ENCODE measurements at regions not wholly inside any gene's neighbourhood (a gene's known extent, or its start where the extent isn't known, plus 50 kb on each side); places are given as distances from the start of the nearest gene placed in this dataset.

DNA sequence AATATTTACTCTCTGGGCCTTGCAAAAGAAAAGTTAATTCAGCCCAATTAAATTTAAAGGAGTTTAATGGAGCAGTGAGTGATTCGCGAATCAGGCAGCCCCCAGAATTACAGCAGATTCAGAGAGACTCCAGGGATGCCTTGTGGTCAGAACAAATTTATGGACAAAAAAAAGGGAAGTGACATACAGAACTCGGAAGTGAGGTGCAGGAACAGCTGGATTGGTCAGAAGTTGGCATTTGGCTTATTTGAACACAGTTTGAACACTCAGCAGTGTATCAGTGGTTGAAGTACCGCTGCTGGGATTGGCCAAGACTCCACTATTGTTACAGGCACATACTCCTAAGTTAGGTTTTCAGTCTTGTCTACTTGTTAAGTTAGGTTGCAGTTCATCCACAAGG is 145.0 kb upstream of the GAP43 start:
- DNase-seq = peak; percentile 9

DNA sequence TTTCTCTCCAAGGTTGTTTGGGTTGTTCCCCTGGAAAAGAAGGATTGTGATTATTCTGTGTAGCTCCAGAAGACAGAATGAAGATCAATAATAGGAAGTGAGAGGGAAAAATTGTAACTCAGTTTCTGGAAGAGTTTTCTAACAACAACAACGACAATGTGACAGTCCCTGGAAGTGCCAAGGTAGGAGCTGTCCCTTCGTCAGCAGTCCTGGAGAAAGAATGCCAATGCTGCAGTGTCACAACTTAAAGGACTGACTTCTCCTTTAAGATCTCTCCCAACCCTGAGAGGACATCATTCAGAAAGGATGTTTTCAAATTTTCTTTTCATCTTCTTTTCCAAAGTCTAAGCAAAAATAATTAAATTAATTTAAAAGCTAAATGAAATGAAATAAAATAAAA is 136.4 kb upstream of the GAP43 start:
- no peak for DNase-seq

DNA sequence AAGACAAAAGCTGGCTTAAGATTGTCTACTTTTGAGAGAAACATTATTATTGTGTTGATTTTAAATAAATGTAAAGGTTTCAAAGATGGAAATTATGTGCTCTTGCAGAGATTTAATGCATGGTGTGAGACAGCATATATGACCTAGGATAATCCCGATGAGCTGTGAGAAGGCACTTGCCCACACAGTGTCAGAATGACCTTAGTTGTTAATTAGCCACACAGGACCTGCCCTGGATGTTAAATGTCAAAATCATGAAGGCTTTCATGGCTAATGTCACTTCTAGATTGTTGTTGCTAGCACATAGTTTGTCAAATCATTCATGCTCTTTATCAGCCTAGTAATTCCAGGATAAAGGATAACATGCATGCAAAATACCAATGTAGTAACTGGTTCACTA is 135.3 kb upstream of the GAP43 start:
- no peak for DNase-seq

DNA sequence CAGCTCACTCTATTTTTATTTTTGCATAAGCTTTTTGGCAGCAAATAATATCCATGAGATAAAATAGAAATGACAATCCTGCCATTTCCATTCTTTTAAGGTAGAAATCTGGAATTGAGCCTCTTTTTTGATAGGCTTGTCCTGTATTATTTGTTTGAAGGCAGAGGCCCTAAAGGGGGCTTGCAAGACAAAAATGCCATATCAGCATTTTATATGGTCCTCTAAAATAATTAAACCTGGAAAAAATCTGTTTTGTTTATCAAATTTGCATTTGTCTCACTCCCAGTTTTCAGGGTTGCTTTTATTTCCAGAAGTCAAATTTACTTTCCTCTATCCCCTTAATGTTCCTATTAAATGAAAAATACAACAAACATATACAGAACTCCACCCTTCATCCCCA is 134.9 kb upstream of the GAP43 start:
- DNase-seq = no peak

DNA sequence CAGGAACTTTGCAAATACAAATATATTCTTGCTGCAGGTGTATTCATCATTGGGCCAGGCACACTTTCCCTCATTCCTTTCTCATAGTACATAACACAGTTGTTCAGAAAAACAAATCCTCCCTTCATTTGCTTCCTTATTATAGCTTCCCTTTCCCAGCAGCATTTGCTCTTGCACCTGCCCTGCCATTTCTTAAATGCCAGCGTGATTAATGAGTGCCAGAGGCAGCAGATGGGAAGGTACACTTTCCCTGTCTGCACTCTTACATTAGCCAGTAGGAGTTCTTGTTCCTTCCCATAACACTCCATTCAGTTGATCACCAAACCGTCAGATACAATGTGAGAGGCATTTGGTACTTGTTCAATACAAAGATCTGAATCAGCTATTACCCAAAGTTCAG is 128.5 kb upstream of the GAP43 start:
- DNase-seq = no peak

DNA sequence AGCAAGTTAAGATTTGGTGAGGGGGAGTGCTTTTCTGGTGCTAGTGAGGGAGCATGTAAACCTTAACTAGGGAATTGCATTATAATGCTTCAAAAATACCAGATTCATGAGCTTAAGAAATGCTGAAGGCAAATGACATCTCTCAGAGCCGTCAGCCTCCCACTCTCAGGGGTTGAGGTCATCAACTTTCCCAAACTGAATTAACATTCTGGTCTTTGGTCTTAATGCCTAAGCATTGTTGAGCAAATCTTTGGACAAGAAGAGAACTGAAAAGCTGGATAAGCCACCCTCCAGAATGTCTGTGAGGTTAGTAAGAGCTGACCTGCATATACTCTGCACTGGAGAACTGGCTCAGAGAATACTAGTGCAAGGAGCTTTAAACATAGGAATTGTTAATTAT is 124.9 kb upstream of the GAP43 start:
- no peak for DNase-seq

DNA sequence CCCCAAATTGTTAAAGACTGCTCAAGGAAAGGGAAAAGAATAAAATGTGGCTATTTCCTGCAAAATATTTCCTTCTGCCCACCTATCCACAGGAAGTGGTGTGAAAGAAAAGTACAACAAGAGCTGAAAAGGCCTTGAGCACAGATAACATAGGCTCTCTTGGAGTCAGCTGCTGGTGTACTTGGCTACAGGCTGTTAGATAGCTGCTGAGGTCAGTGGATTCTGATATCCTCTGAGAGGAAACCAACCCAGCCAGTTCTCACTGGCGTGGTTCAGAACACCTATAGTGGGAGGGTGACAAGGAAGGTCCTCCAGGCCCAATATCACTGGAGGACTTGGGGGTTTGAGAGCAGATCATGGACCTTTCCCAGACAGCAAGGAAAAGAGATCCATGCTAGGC is 124.4 kb upstream of the GAP43 start:
- no peak for DNase-seq

DNA sequence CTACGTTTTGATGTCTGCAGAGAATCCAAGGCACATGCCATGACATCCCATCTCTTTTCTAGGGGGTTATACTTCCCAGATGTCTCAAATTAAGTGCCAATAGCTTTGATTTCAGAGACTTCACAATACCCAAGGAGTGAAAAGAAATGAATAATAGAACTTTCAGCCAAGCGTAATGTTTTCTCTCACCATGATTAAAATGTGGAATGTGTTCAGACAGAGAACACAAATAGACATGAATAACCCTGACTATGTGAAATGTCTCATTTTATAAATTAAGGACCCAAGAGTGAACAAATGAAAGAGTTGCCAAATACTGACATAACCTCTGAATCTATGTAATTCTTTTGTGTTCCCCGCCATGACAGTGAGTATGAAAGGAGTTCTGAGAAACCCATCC is 123.6 kb upstream of the GAP43 start:
- DNase-seq = no peak

DNA sequence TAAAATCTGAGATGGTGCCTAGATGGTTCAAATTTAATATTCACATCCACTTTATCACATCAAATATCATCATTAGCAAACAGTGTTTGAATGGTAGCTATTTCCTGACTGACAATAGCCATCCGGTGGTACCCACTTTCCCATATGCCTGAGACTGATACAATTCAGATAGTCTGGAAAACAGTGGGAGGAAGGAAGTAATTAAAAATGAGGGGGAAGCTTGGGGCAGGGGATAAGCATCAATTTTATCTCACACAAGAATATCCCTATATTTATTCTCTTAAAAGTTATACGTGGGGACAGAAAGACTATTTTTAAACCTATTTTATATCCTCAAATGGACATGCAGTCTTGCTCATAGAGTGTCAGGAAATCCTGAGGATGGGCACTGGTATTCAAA is 122.5 kb upstream of the GAP43 start:
- no peak for DNase-seq

DNA sequence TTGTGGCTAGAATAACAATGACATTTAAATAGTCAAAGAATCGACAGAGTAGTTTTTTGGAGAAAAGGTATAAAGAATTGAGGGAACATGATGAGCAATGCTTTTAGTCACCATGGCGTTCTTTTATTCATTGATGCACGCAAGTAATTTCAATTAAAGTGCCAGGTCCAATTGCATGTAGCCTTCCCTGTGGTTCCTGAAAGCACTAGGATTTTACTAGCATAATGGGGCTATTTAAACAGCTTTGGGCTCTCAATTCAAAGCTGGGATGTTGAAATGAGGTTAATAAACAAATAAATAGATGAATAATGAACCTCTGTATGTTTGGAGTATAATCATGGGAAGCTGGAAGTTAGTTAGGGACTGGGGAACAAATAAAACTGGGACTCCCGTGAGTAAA is 121.2 kb upstream of the GAP43 start:
- DNase-seq = no peak

DNA sequence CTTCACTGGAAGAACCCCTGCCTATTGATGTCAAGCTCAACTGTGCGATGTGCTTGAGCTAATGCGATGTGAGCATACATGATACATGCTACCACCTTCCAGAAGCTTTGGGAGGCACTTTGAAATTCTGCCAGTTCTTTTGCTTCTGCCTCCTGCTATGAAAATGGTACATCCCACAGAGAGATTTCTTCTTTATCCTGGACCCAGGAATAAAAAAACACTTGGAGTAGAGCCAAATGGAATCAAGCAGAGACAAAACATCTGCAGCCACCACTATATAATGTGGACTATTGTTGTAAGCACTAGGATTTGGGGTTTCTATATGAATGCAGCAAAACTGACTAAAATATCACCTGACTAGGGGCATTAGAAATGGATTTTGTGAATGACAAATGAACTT is 119.9 kb upstream of the GAP43 start:
- DNase-seq = no peak

DNA sequence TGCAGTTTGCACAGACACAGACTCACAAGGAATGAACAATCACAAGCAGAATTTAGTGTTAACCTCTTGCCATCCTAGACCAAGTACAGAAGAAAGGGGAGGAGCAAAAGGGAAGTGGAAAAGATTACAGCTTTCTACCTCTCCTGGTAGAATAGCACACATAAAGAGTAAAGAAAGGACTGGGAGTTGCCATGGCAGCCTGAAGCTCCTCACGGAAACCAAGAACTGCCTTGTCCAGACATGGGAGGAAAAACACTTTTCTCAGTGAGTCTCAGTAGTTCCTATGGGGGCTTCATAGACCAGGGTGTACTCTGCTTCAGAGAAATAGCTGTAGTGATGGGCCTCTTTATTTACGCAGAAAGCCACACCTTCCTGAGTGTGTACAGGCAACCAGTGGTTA is 114.7 kb upstream of the GAP43 start:
- DNase-seq = no peak

DNA sequence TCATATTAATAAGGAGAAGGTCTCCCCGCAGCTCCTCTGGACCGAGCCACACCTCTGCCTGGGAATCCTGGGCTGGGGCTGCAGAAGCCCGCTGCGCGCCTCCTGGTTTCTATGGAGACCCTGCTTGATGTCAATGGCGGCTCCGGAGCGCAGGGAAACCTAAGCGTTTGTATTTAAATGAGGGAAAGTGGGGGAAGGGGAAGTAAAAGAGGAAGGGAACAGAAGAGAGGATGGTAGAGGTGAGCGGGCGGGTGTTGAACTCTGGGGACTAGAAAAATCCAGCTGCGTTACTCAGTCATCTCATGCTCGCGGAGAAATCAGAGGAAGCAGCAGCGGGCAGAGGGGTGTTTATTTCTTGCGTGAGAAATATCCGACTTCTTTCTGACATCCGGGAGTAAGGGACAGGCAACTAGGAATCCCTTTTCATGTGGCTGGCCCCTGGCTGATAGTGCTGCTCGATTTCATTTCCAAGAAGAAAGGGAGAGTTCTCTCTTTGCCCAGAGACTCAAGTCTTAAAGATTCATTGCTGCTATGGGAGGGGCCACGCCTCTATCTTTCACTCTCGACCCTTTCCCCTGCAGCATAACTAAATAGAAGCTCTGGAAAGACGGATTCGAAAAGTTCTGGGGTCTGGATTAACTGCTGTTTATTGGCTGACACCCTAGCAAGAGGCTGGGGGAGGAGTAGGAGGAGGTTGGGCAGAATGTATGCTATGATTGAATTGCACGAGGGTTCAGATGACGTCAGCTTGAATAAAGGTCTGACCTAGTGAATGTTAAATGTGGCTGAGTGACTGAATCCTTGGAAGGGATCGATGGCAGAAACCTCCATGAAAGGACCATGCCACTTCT is 110.5 kb upstream of the GAP43 start:
- peak; percentile 59 for DNase-seq

DNA sequence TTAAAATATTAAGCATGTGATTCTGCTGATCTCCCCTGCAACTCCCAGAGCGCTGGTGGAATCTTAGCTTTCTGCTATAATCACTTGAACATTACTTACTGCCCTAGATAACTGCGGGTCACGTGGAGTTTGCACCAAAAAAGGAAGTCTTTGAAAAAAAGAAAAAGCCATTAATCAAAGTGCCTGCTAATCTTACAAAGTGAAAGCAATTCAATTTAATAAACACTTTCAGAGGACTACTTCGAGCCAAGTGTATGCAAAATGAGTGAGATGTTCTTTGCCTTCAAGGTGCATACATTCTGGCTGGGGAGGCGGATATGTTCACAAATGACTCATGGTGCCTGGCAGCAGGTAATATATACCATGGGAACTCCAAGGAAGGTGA is 109.9 kb upstream of the GAP43 start:
- no peak for DNase-seq

DNA sequence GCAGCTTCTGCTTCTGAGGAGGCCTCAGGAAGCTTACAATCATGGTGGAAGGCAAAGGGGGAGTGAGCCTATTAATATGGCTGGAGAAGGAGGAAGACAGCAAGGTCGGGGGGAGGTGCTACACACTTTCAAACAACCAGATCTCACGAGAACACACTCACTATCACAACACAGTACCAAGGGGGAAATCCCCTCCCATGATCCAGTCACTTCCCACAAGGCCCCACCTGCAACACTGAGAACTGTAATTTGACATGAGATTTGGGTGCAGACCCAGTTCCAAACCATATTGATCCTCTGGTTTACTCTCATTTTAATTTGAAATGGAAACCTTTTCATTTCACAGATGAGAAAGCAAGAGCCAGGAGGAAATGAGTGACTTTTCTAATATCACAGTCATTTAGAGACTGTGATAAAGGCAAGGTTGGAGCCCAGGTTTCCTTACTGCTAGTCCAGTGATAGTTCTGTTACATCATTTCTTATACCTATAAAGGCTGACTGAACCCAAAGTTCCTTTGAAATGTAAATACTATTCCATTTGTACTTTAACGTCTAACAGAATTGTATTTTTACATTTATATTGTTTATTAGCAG is 105.8 kb upstream of the GAP43 start:
- DNase-seq = no peak

DNA sequence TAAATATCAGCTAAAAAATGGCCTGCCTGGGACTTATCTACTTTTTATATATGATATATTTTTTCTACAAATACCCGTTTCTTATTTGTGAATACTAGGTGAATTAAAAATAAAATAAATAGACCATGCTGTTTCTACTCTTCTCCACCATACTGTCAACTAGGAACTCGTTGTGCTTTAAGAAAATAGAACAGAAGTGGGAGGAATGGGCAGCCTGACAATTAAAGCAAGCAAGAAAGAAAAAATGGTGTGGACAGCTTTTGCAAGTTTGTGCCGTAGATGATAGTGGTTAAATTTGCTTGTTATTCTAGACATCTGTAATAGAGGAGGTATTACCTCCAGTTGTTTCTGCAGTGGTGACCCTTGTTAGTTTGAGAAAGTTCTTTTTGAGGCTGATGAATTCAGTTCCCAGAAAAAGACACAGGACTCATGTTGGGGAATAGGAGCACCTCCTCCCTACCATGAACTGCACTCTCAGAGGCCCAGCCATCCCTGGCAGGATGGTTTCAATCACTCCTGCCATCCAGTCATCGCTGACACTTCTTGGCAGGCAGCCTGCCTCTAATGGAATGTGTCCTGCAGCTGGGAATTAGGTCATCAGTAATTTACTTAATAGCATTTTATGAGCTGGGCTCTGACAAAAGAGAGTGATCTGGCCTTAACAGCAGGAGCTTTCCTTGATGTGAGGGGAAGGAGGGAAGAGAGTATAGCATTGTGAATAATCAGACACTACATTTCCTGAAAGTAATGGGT is 105.0 kb upstream of the GAP43 start:
- DNase-seq = peak; percentile 96

DNA sequence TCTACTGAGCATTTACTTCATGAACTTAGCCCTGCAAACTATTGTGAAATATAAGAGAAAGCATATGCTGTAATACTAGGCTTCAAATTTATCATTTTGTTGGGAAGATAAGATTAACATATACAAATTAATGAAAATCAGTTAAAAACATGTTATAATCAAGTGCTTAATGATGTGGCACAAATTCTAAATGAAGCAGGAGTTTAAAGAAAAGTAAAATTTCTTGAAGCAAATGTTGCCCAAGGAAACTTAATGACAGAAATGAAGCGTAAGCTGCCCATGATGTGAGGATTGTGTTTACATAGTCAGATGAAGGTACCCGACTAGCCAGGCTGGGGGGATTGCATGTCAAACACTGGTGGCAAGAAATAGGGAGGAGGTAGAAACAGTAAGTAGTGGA is 103.1 kb upstream of the GAP43 start:
- no peak for DNase-seq

DNA sequence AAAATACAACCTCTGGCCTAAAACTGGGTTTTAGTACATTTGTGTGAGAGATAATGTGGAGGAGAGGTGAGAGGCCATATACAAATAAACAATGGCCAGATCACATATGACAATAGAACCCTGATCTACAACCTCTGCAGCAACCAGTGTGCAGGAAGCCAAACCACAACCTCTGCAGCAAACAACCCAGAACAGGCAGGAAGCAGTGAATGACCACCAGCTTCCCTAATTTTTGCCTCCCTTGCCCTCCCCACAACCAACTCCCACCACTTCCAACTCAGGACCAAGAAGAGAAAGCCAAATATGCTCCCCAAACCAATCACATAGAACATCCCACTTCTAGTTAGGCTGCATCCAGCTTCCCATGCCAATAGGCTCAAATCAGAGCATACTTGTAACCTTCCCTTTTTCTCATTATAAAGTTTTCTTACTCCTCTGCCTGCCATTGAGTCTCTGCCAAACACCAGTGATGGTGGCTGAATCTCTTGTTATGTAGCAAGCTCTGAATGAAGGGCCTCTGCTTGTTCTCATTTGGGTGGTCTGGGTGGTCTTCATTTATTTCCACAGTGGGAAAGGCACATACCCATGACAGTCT is 102.6 kb upstream of the GAP43 start:
- DNase-seq = no peak

DNA sequence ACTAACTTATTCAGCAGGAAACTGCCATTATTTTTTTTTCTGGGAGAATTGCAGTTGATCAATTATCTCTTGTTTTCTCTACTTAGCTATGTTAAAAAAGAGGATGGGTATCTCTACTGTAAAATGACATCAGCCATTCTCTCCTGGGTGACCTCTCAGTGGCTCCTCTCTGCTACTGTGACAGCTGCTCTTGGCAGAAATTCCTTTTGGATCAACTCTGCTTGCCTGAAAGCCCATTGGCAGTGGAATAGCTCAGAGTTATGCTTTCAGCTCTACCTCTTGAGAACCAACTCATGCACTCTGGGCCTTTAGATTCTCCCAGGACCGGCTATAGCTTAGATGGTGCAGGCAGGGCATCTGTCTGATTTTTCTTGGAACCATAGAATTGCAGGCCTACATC is 99.9 kb upstream of the GAP43 start:
- DNase-seq = no peak

DNA sequence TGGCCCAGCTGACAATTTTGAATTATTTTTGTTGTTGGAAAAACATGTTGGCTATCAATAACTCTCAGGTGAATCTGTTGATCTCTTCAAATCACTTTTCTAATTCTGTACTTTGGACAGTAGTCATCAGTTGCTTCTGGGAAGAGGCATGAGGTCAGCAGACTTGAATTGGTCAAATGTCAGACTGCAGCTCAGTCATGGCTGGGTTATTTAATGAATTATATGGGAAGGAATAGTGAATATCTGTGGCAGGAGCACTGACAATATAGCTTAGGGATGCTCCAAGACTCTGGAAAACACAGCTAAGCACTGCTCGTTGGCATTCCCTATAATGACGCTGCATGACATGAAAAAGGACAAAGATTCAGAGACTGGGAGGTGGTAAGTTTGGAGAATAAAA is 98.8 kb upstream of the GAP43 start:
- DNase-seq = no peak

DNA sequence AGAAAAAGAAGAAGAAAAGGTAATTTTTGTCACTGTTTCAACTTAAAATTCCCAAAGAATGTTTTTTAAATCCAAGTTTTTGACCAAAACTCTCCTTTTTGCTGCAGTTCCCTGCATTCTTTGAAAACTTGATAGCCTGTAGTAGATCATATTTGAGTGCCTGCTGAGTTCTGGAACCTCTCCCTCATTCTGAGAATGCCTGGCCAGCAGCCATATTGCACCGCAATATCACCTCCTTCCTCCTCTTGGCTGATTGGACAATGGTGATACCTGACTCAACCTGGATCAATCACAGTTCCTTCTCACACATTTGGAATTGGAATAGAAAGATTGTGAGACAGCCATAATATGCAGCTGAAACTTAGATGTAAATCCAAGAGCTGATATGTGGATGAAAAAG is 97.6 kb upstream of the GAP43 start:
- DNase-seq = peak; percentile 21

DNA sequence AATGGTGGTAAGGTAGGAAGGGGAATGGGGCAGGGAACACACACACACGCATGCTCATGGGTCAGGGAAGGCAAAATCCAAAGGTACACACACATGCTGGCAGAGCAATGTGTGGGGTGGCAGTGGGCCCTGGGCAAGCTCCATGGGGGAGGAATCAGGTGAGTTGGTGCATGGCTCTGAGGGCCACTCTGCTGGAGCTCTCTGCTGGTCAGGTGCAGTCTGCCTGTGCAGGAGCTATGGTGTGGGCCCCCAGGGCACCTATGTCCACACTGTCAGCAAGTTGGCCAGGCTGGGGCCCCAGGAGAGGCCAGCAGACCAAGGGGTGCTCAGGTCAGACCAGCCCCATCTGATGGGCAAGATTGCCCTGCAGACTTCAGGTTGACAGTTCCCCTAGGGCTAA is 90.1 kb upstream of the GAP43 start:
- no peak for DNase-seq

DNA sequence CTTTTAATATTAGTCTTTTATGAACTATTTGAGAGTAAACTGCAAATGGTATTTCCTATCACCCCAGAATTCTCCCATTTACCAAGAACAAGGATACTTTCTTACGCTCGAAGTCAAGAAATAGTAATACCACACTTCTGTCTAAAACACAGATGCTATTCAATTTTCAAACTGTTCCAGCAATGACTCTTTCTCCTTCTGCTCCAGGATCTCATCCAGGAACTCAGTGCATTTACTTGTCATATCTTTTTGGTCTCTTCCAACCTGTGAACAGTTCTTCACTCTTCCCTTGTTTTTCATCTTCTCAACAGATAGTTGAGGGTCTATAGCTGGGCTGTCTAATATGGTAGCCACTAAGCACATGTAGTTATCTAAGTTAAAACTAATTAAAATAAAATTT is 87.1 kb upstream of the GAP43 start:
- no peak for DNase-seq

DNA sequence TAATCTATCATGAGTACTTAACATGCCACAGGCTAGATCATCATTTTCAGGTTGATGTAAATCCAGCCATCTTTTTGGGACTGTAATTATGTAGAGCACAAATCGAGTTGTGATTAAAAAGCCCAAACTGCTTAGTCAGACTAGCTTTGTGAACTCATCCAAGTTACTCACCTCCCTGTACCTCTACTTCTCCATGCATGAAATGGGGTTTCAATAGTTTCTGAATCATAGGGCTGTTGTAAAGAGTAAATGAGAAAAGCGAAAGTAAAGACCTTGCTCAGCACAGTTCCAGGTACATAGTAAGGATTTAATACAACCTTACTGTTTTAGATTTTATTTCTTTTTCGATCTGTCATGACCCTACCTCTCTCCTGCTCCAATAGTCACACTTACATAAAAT is 85.6 kb upstream of the GAP43 start:
- no peak for DNase-seq

Measured in fibroblast of skin of right quadriceps (primary cell).